ENCODE measurements at regions not wholly inside any gene's neighbourhood (a gene's known extent, or its start where the extent isn't known, plus 50 kb on each side); places are given as distances from the start of the nearest gene placed in this dataset.

GRCh38 chr13:44101347-44102083 lies 221.8 kb downstream of the LACC1 start:
- no peak for ATAC-seq

GRCh38 chr13:44103429-44104196 lies 223.9 kb downstream of the LACC1 start:
- no peak for ATAC-seq

GRCh38 chr13:44104197-44104490 lies 224.4 kb downstream of the LACC1 start:
- ATAC-seq = no peak

- ATAC-seq = no peak
Observed at GRCh38 chr13:44104969-44105368, 225.3 kb downstream of the LACC1 start.

GRCh38 chr13:44106266-44107152 lies 226.8 kb downstream of the LACC1 start:
- no peak for ATAC-seq

GRCh38 chr13:44107357-44108121 lies 227.8 kb downstream of the LACC1 start:
- no peak for ATAC-seq

- ATAC-seq = no peak
Observed at GRCh38 chr13:44108331-44108858, 228.7 kb downstream of the LACC1 start.

- ATAC-seq = no peak
Observed at GRCh38 chr13:44110091-44110621, 230.5 kb downstream of the LACC1 start.

GRCh38 chr13:44111701-44112100 lies 232.0 kb downstream of the LACC1 start:
- ATAC-seq = no peak

- ATAC-seq = no peak
Observed at GRCh38 chr13:44112700-44113329, 233.1 kb downstream of the LACC1 start.

GRCh38 chr13:44116562-44117332 lies 237.0 kb downstream of the LACC1 start:
- ATAC-seq = no peak

GRCh38 chr13:44117351-44117750 lies 237.6 kb downstream of the LACC1 start:
- ATAC-seq = no peak

- ATAC-seq = no peak
Observed at GRCh38 chr13:44117816-44118215, 238.1 kb downstream of the LACC1 start.

GRCh38 chr13:44118881-44119280 lies 239.2 kb downstream of the LACC1 start:
- ATAC-seq = no peak

GRCh38 chr13:44120043-44120442 lies 240.3 kb downstream of the LACC1 start:
- ATAC-seq = no peak

- no peak for ATAC-seq
Observed at GRCh38 chr13:44120849-44121755, 241.4 kb downstream of the LACC1 start.

GRCh38 chr13:44124352-44124751 lies 244.6 kb downstream of the LACC1 start:
- ATAC-seq = no peak

GRCh38 chr13:44125943-44126469 lies 246.3 kb downstream of the LACC1 start:
- no peak for ATAC-seq

- ATAC-seq = no peak
Observed at GRCh38 chr13:44128552-44129001, 245.0 kb upstream of the SERP2 start.

Data from activated CD4-positive, CD25-positive, alpha-beta regulatory T cell treated with anti-CD3 and anti-CD28 coated beads, Interleukin-2, amount 50 U/mL, for 24 hours (primary cell).